HG03159 (cell line): ENCODE measurements at regions not wholly inside any gene's neighbourhood (a gene's known extent, or its start where the extent isn't known, plus 50 kb on each side); places are given as distances from the start of the nearest gene placed in this dataset.

Source experiments
- ATAC-seq: cut with Tn5 transposase; IDR thresholded peaks from one replicate; pipeline ENCODE4 v1.9.1; 2021; ENCODE audit warnings: mild to moderate bottlenecking, moderate library complexity; ENCODE audit not compliant: unreplicated experiment

- ATAC-seq = no peak
Observed at GRCh38 chr3:150106740-150107428, 136.2 kb upstream of the PFN2 start.

- no peak for ATAC-seq
Observed at GRCh38 chr3:150105886-150106612, 135.4 kb upstream of the PFN2 start.

- ATAC-seq = no peak
Observed at GRCh38 chr3:150105025-150105424, 134.3 kb upstream of the PFN2 start.

GRCh38 chr3:150104564-150104963, 133.9 kb upstream of the PFN2 start:
- ATAC-seq = no peak

DNA sequence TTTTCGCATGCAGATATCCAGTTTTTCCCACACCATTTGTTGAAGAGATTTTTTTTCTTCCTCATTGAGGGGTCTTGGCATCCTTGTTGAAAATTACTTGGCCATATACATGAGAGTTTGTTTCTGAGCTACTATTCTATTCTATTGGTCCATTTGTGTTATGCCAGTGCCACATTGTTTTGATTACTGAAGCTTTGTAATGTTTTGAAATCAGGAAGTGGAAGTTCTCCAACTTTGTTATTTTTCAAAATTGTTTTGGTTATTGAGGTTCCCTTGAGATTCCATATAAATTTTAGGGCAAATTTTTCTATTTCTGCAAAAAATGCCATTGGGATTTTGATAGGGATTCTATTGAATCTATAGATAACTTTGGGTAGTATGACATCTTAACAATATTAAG, 130.3 kb upstream of the PFN2 start:
- ATAC-seq = no peak

- peak; percentile 58 for ATAC-seq
Observed at GRCh38 chr3:150098621-150099020, 127.9 kb upstream of the PFN2 start.

- ATAC-seq = peak; percentile 43
Observed at GRCh38 chr3:150097588-150097890, 126.8 kb upstream of the PFN2 start.

- no peak for ATAC-seq
Observed at GRCh38 chr3:150096700-150097587, 126.2 kb upstream of the PFN2 start.

- no peak for ATAC-seq
Observed at GRCh38 chr3:150094150-150094933, 123.6 kb upstream of the PFN2 start.

- ATAC-seq = no peak
Observed at GRCh38 chr3:150091626-150092025, 120.9 kb upstream of the PFN2 start.

DNA sequence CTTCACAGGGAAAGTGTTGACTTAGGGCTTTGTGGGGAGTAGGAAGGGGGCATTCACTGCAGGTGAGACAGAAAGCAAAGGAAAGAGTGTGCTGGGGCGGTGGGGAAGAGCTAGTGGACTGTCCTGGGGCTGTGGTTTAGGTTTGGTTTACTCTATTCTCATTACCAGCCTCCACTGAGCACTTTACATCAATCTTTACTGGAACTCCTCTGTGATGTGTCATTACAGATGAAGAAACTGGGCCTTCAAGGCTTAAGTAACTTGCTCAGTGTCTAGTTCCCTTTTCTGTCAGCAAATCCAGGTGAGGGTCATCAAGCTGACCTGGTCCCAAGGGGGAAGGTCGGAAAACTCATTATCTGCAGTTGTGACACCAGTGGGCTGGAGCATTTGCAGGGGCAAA, 120.2 kb upstream of the PFN2 start:
- ATAC-seq = no peak

GRCh38 chr3:150090006-150090405, 119.3 kb upstream of the PFN2 start:
- ATAC-seq = no peak

- ATAC-seq = no peak
Observed at GRCh38 chr3:150084128-150084527, 113.4 kb upstream of the PFN2 start.

GRCh38 chr3:150083655-150084042, 113.0 kb upstream of the PFN2 start:
- ATAC-seq = no peak

GRCh38 chr3:150082898-150083654, 112.4 kb upstream of the PFN2 start:
- no peak for ATAC-seq

- ATAC-seq = no peak
Observed at GRCh38 chr3:150081084-150081483, 110.4 kb upstream of the PFN2 start.

DNA sequence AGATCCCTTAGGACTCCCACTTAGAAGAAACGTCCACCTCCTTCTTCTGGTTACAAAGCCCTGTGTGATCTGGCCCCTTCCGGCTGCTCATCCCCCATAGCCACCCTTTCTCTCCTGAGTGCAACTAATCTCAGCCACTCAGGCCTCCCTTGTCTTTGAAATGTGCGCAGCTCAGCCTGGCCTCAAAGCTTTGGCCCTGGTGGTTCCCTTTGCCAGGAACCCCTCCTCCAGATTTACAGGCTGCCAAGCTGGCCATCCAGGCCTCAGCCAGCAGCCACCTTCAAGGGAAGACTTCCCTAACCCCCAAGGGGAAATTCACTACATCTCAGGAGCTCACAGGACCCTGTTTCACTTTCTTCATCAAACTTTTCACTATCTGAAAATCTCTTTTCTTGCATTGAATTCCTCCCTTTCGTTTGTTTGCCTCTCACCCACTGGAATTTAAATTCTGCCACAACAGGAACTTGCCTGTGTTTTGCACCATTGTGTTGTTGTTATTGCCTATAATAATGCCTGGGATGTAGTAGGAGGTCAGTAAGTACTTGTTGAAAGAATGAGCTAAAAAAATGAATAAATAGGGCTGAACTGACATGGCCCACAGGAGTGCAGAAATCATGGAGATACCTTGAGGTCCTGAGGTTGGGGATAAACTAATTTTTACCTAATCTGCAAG, 109.5 kb upstream of the PFN2 start:
- no peak for ATAC-seq

DNA sequence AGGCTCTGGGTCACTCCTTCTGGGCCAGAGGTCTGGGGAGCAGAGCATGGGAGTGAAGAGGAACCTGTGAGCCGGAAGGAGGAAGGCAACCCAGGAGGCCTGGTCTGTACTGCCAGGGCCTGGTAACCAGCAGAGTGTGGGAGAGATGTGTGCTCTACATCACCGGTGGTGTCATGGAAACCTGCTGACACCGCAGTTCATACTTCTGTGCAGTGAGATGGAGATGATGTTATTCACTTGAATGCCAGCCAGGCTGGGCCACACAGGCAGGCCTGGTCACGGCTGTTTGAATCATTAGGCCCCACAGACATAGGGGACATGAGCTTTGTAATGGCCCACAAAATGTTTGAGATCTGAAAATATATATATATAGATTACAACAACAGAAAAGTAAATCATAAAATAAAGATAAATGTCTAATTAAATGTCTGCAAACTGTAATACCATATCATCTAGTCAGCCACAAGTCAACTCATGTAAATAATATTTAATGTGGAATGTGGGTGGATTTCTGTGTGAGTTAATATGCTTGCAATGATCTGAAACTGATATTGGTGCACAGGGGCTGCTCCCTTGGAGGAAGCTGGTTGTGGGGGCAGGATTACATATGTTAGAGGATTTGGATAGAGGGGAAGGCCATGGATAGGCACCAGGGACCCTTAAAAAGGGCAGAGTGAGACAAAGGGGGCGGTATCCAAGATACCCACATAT, 108.5 kb upstream of the PFN2 start:
- no peak for ATAC-seq

GRCh38 chr3:150077581-150078247, 107.0 kb upstream of the PFN2 start:
- no peak for ATAC-seq
